Upper lobe of right lung (tissue), 1 donor: ENCODE measurements at regions not wholly inside any gene's neighbourhood (a gene's known extent, or its start where the extent isn't known, plus 50 kb on each side); places are given as distances from the start of the nearest gene placed in this dataset.

Experiments
- ATAC-seq: fragments of 200-7000 bp; cut with Tn5 transposase; one replicate; pipeline ENCODE4 v1.9.1; 2020; ENCODE audit warnings: mild to moderate bottlenecking, moderate library complexity
- DNase-seq: peaks from one replicate; pipeline ENCODE4 v3.0.0-alpha.2; 2020
- H3K27ac ChIP-seq: fragments of 200-600 bp; one replicate; pipeline ENCODE4 v1.8.0; 2022
- H3K27me3 ChIP-seq: fragments of 200-600 bp; one replicate; pipeline ENCODE4 v1.8.0; 2022; ENCODE audit warnings: mild to moderate bottlenecking
- H3K36me3 ChIP-seq: fragments of 200-600 bp; one replicate; pipeline ENCODE4 v1.8.0; 2022
- H3K4me1 ChIP-seq: fragments of 200-600 bp; one replicate; pipeline ENCODE4 v1.8.0; 2022
- H3K4me3 ChIP-seq: fragments of 200-600 bp; one replicate; pipeline ENCODE4 v1.8.0; 2022; ENCODE audit warnings: mild to moderate bottlenecking
- H3K9me3 ChIP-seq: fragments of 200-600 bp; one replicate; pipeline ENCODE4 v1.8.0; 2022
- CTCF ChIP-seq: fragments of 200-600 bp; IDR thresholded peaks from one replicate; pipeline ENCODE4 v1.8.0; 2022; ENCODE audit warnings: antibody characterized with exemption
- intact Hi-C: fragments of 100-400 bp; cut with DNase I; formaldehyde crosslinking; loops from one replicate; pipeline ENCODE4 v1.11.0; 2022
- donor health status: DM: no; HTN: yes; CAD: no; lungs with severe emphysema.

DNA sequence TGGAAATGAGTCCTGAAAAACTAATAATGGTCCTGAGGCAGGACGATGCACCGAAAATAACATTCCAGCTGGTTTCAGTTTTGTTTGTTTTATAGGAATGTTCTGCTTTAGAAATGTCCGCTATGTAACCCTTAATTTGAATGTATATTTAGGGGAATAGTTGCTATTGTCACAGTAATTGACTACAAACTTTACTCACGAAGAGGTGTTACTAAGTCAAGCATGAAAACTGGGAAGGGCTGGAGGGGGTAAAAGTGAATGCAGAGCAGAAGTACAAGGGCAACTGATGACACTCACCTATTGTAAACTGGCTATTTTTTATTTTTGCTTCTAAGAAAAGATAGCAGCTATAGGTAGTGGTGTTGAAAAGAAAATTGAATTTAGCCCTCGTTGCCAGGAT, 230.7 kb upstream of the SYT10 start:
- intact Hi-C loops: no loop called here
- no peak for DNase-seq
- Histone ChIP-seq H3K27me3 (no peaks in the 10 kb centered on the region), H3K27ac (no peak overlapping the region), H3K4me1 (no peaks in the 10 kb centered on the region), H3K9me3 (no peaks in the 10 kb centered on the region), H3K4me3 (no peak overlapping the region), H3K36me3 (no peaks in the 10 kb centered on the region)
- ATAC-seq: no peak
- no peak for TF ChIP-seq CTCF

DNA sequence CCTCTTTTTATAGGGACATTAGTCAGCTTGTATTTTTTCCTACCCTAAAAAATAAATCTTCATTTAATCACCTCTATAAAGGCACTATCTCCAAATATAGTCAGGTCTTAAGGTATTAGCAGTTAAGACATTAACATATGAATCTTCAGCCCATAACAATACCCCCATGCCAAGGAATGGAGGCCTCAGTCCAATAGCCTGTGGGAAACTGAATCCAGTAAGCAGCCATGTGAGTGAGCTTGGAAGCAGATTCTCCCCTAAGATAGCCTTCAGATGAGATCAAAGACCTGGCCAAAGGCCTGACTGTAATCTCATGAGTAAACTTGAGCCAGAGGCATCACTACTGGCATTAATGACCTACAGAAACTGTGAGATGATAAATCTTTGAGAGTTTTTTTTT, 232.1 kb upstream of the SYT10 start:
- Histone ChIP-seq H3K9me3 (no peaks in the 10 kb centered on the region), H3K27ac (no peak overlapping the region), H3K27me3 (no peaks in the 10 kb centered on the region), H3K4me3 (no peak overlapping the region), H3K4me1 (no peaks in the 10 kb centered on the region), H3K36me3 (no peaks in the 10 kb centered on the region)
- TF ChIP-seq CTCF: no peak
- DNase-seq (no peak), ATAC-seq (no peak)
- intact Hi-C loops: no loop called here

DNA sequence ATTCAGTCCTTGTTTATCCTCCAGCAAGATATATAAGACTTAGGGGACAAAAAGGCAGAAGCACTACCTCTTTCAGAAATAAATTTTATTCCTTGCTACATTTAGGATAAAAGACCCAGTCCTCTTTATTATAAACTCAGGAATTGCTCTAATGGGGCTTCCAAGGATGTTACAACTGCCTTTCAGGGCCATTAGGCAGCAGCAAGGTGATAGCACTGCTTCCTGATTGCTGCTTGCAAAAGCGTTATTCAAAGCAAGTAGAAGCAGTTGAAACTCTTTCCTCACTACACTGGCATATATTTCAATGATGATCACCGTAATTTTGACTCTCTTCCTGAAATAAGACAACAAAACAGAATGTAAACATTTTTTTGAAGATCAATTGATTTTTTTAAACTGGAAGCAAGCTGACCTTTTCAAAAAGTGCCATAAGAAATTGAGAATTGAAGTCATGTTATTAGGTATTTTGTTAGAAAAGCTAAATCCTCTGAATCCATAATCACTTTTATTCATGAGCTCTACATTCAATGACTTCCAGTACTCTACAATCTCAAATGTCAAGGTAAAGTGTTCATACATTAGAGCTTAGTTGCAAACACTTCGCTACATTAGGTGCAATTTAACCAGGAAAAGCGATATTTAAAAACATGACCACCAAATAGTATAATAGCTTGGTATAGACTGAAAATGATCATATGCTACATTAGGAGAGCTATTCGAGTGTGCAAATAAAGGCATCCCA, 233.4 kb upstream of the SYT10 start:
- intact Hi-C loops: no loop called here
- Histone ChIP-seq H3K27ac (no peak overlapping the region), H3K27me3 (no peaks in the 10 kb centered on the region), H3K36me3 (no peaks in the 10 kb centered on the region), H3K4me1 (no peaks in the 10 kb centered on the region), H3K9me3 (no peaks in the 10 kb centered on the region), H3K4me3 (no peak overlapping the region)
- DNase-seq (no peak), ATAC-seq (no peak)
- TF ChIP-seq CTCF: no peak

DNA sequence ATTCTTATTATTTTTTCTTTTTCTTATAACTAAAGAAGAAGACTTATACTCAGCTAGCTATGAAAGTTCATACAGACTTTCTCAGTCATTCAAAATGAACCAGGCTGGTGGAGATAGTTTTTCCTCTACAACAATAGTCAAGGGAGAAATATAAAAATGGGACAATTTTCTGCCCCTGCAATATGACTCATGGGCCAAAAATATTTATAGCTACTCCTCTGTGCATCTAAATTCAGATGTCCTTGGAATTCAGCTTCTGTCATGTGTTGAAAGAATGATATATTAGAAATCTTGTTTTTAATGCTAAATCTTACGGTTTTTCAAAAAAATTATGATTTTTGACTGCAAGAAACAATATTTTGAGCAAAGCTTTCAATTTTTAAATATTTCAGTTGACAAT, 237.2 kb upstream of the SYT10 start:
- H3K36me3 ChIP-seq: no peaks in the 10 kb centered on the region
- TF ChIP-seq CTCF: no peak
- H3K4me1 ChIP-seq: no peaks in the 10 kb centered on the region
- intact Hi-C loops: no loop called here
- DNase-seq (no peak), ATAC-seq (no peak)
- H3K27me3 ChIP-seq: no peaks in the 10 kb centered on the region
- no peak overlapping the region for H3K27ac ChIP-seq
- H3K9me3 ChIP-seq: no peaks in the 10 kb centered on the region
- H3K4me3 ChIP-seq: no peak overlapping the region

- ATAC-seq (no peak), DNase-seq (no peak)
- TF ChIP-seq CTCF: no peak
- Histone ChIP-seq H3K4me1 (no peaks in the 10 kb centered on the region), H3K27ac (no peak overlapping the region), H3K36me3 (no peaks in the 10 kb centered on the region), H3K9me3 (no peaks in the 10 kb centered on the region), H3K27me3 (no peaks in the 10 kb centered on the region), H3K4me3 (no peak overlapping the region)
- intact Hi-C loops: no loop called here
Measured at GRCh38 chr12:33678221-33678964, 238.8 kb upstream of the SYT10 start.
